Skeletal muscle cell (primary cell): ENCODE measurements at regions not wholly inside any gene's neighbourhood (a gene's known extent, or its start where the extent isn't known, plus 50 kb on each side); places are given as distances from the start of the nearest gene placed in this dataset.

Experiments
- DNase-seq: peaks from one replicate; pipeline ENCODE4 v3.0.0-alpha.2; 2010; ENCODE audit warnings: low read depth
- H3K4me3 ChIP-seq: 2 replicates; pipeline ENCODE4 v1.5.1; 2011; ENCODE audit warnings: low read depth, mild to moderate bottlenecking, control low read depth, low read length, moderate library complexity

GRCh38 chr10:81784111-81784597 is 90.8 kb upstream of the NRG3 start:
- DNase-seq: no peak
- H3K4me3 ChIP-seq: no peak overlapping the region

DNA sequence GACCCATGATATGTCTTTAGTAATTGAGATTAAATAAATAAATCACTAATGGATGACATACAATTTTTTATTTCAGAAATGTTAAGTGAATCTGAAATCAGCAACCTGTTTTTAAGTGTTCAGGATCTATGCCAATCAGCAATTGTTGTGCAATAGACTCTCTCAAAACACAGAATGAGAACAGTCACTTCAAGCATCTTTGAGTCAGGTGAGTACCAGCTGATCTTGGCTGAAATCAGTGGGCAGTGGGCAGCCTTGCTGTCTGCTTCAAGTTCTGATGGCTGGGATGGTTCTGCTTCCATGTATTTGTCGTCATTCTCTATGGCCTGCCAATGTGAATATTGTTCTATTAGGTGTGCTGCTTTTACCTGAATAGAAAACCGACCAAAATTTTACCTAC is 82.3 kb upstream of the NRG3 start:
- no peak for DNase-seq
- no peak overlapping the region for H3K4me3 ChIP-seq

DNA sequence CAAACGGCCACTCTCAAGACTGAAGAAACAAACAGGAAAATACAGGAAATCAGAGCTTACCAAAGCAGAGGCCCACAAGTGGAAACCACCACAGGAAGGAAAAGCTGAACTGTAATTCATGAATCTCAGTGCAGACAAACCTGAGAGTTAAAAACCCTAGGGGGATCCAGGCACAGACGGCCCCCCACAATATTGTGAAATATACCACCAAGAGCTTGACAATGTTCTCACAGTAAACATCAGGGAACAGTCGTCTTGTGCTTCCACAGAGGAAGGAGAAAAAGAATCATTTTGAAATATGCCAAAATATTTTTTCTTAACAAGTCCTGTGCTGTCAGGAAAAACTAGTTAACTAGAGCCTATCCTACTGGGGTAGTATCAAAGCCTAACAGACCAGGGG is 68.2 kb upstream of the NRG3 start:
- no peak for DNase-seq
- H3K4me3 ChIP-seq: no peak overlapping the region

DNA sequence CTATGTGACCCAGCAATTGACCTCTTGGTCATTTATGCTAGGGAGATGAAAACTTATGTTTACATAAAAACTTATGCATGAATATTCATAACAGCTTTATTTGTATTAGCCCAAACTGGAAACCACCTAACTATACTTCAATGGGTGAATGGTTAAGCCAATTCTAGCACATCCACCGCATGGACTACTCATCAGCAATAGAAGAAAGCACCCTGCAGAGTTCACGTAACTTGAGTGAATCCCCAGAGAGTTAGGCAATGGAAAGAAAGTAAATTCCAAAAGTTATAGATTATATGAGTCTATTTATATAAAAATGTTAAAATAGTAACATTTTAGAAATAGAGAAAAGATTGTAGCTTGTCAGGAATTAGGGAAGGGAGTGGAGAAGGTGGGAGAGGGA is 60.2 kb upstream of the NRG3 start:
- no peak for DNase-seq
- no peak overlapping the region for H3K4me3 ChIP-seq

DNA sequence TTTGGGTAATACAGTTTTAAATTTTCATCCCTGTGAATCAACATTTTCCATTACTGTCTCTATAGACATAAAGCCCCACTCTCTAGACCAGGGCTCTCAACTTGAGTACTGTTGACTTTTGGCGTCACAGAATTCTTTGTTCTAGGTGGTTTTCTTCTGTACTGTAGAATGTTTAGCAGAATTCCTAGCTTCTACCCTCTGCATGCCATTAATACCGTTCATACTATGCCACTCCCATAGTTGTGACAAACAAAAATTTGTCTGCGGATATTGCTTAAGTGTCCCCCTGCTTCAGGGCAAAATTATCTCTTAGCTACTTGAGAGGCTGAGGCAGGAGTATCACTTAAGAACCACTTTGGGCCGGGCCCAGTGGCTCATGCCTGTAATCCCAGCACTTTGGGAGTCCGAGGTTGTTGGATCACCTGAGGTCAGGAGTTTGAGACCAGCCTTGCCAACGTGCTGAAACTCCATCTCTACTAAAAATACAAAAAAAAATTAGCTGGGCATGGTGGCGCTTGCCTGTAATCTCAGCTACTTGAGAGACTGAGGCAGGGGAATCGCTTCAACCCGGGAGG is 57.3 kb upstream of the NRG3 start:
- no peak for DNase-seq
- no peak overlapping the region for H3K4me3 ChIP-seq

- DNase-seq: no peak
- H3K4me3 ChIP-seq: no peak overlapping the region
These were observed 54.6 kb upstream of the NRG3 start for GRCh38 chr10:81820418-81820817.
